Ovary (tissue), 3 donors: ENCODE measurements at regions not wholly inside any gene's neighbourhood (a gene's known extent, or its start where the extent isn't known, plus 50 kb on each side); places are given as distances from the start of the nearest gene placed in this dataset.

Experiments used
- CTCF ChIP-seq, 3 donors: fragments of 450-650 bp in 2 of 3; fragments of 200-600 bp in 1 of 3; IDR thresholded peaks; one replicate each; pipeline versions ENCODE4 v1.5.1 to v1.8.0; 2016 to 2022; ENCODE audit warnings: antibody characterized with exemption in 3 of 3, mild to moderate bottlenecking in 1 of 3
- POLR2A ChIP-seq: fragments of 450-650 bp; IDR thresholded peaks from one replicate; pipeline ENCODE4 v1.6.1; 2017; ENCODE audit warnings: antibody characterized with exemption, mild to moderate bottlenecking, moderate library complexity
- donor health status: DM: no; HTN: no; CAD: no.

- TF ChIP-seq POLR2A (no peak), CTCF (IDR thresholded peaks at IDR 0.05) (no peak)
Observed at GRCh38 chr2:193963472-193964119, 1693.4 kb upstream of the SLC39A10 start.
